Left kidney (tissue), 1 donor: ENCODE measurements at regions not wholly inside any gene's neighbourhood (a gene's known extent, or its start where the extent isn't known, plus 50 kb on each side); places are given as distances from the start of the nearest gene placed in this dataset.
A peak's percentile ranks its signal among the peaks of the same experiment; 100 is the strongest.

Source experiments
- DNase-seq: peaks from one replicate; pipeline ENCODE4 v3.0.0-alpha.2; 2013

GRCh38 chr18:73918816-73919215 lies 228.8 kb downstream of the FBXO15 start:
- no peak for DNase-seq

- no peak for DNase-seq
These were observed 230.6 kb downstream of the FBXO15 start for GRCh38 chr18:73917046-73917445.

- DNase-seq: no peak
These were observed 234.1 kb downstream of the FBXO15 start for GRCh38 chr18:73913505-73913904.

- peak; percentile 31 for DNase-seq
These were observed 239.3 kb downstream of the FBXO15 start for GRCh38 chr18:73908323-73908722.

- no peak for DNase-seq
These were observed 246.1 kb downstream of the FBXO15 start for GRCh38 chr18:73901566-73901965.

GRCh38 chr18:73901151-73901550 lies 246.5 kb downstream of the FBXO15 start:
- no peak for DNase-seq

GRCh38 chr18:73900106-73900835 lies 247.4 kb downstream of the FBXO15 start:
- DNase-seq: no peak

- DNase-seq: no peak
These were observed 250.1 kb downstream of the FBXO15 start for GRCh38 chr18:73897517-73897916.

- DNase-seq: no peak
These were observed 250.9 kb downstream of the FBXO15 start for GRCh38 chr18:73896685-73897084.

GRCh38 chr18:73895701-73896100 lies 251.9 kb downstream of the FBXO15 start:
- DNase-seq: no peak

GRCh38 chr18:73893880-73894279 lies 253.8 kb downstream of the FBXO15 start:
- DNase-seq: no peak

- peak; percentile 43 for DNase-seq
These were observed 255.8 kb downstream of the FBXO15 start for GRCh38 chr18:73891572-73892421.

- DNase-seq: no peak
These were observed 259.1 kb downstream of the FBXO15 start for GRCh38 chr18:73888565-73888964.

GRCh38 chr18:73887801-73888200 lies 259.8 kb downstream of the FBXO15 start:
- no peak for DNase-seq

GRCh38 chr18:73884868-73885267 lies 262.8 kb downstream of the FBXO15 start:
- DNase-seq: no peak

- no peak for DNase-seq
These were observed 266.2 kb downstream of the FBXO15 start for GRCh38 chr18:73881396-73881917.

- DNase-seq: no peak
These were observed 267.2 kb downstream of the FBXO15 start for GRCh38 chr18:73880387-73880786.

GRCh38 chr18:73879766-73880165 lies 267.9 kb downstream of the FBXO15 start:
- DNase-seq: no peak

GRCh38 chr18:73879328-73879727 lies 268.3 kb downstream of the FBXO15 start:
- DNase-seq: no peak

- no peak for DNase-seq
These were observed 278.5 kb downstream of the FBXO15 start for GRCh38 chr18:73869182-73869581.

- no peak for DNase-seq
These were observed 285.9 kb downstream of the FBXO15 start for GRCh38 chr18:73861771-73862170.

- DNase-seq: no peak
These were observed 287.7 kb downstream of the FBXO15 start for GRCh38 chr18:73859837-73860397.
